SK-MEL-5 (cell line): ENCODE measurements at regions not wholly inside any gene's neighbourhood (a gene's known extent, or its start where the extent isn't known, plus 50 kb on each side); places are given as distances from the start of the nearest gene placed in this dataset.
"Not testable (repeated sequence)": the region's sequence is repeated elsewhere in the genome, so short reads cannot be mapped to it uniquely, and the experiment has no call there.

Experiments
- DNase-seq: peaks from one replicate; pipeline ENCODE4 v3.0.0-alpha.2; 2016; ENCODE audit warnings: low read depth, low spot score
- in situ Hi-C: cut with HindIII; loops from 2 replicates; pipeline ENCODE4 v1.10.0; 2016; ENCODE audit warnings: low sequenced_read_pairs, high pct_unique_total_duplicates, low pct_unique_long_range_greater_than_20kb

GRCh38 chr14:84074626-84075025, 1455.3 kb upstream of the FLRT2 start:
- in situ Hi-C loops: no loop called here
- DNase-seq: no peak

GRCh38 chr14:84080944-84081343, 1449.0 kb upstream of the FLRT2 start:
- DNase-seq: no peak
- in situ Hi-C loops: no loop called here

GRCh38 chr14:84084056-84084630, 1445.8 kb upstream of the FLRT2 start:
- DNase-seq: no peak
- in situ Hi-C loops: no loop called here

GRCh38 chr14:84085493-84085892, 1444.5 kb upstream of the FLRT2 start:
- DNase-seq: no peak
- in situ Hi-C loops: no loop called here

GRCh38 chr14:84086714-84087113, 1443.2 kb upstream of the FLRT2 start:
- in situ Hi-C loops: no loop called here
- no peak for DNase-seq

- in situ Hi-C loops: no loop called here
- DNase-seq: no peak
These were observed 1441.9 kb upstream of the FLRT2 start for GRCh38 chr14:84087986-84088531.

- no peak for DNase-seq
- in situ Hi-C loops: no loop called here
These were observed 1439.1 kb upstream of the FLRT2 start for GRCh38 chr14:84090837-84091236.

GRCh38 chr14:84095681-84096080, 1434.3 kb upstream of the FLRT2 start:
- DNase-seq: no peak
- in situ Hi-C loops: no loop called here

- in situ Hi-C loops: no loop called here
- DNase-seq: no peak
These were observed 1431.7 kb upstream of the FLRT2 start for GRCh38 chr14:84098261-84098660.

GRCh38 chr14:84099560-84099959, 1430.4 kb upstream of the FLRT2 start:
- DNase-seq, in situ Hi-C loops: not testable (repeated sequence)

GRCh38 chr14:84107835-84108343, 1422.1 kb upstream of the FLRT2 start:
- no peak for DNase-seq
- in situ Hi-C loops: no loop called here

GRCh38 chr14:84108746-84109457, 1421.0 kb upstream of the FLRT2 start:
- peak; percentile 14 for DNase-seq
- in situ Hi-C loops: no loop called here

- DNase-seq: no peak
- in situ Hi-C loops: no loop called here
These were observed 1417.4 kb upstream of the FLRT2 start for GRCh38 chr14:84112589-84112988.

GRCh38 chr14:84125676-84126075, 1404.3 kb upstream of the FLRT2 start:
- in situ Hi-C loops: no loop called here
- no peak for DNase-seq

GRCh38 chr14:84127495-84127894, 1402.4 kb upstream of the FLRT2 start:
- no peak for DNase-seq
- in situ Hi-C loops: no loop called here

- DNase-seq: no peak
- in situ Hi-C loops: no loop called here
These were observed 1401.9 kb upstream of the FLRT2 start for GRCh38 chr14:84128050-84128449.

- DNase-seq: no peak
- in situ Hi-C loops: no loop called here
These were observed 1400.9 kb upstream of the FLRT2 start for GRCh38 chr14:84129007-84129406.

- in situ Hi-C loops: no loop called here
- DNase-seq: no peak
These were observed 1400.0 kb upstream of the FLRT2 start for GRCh38 chr14:84129941-84130340.

GRCh38 chr14:84131924-84132323, 1398.0 kb upstream of the FLRT2 start:
- no peak for DNase-seq
- in situ Hi-C loops: no loop called here
